Ovary (tissue), 7 donors: ENCODE measurements at regions not wholly inside any gene's neighbourhood (a gene's known extent, or its start where the extent isn't known, plus 50 kb on each side); places are given as distances from the start of the nearest gene placed in this dataset.

Source experiments
- DNase-seq, 5 donors: peaks; one replicate each; pipeline ENCODE4 v3.0.0-alpha.2; 2019 to 2020
- H3K27ac ChIP-seq, 2 donors: fragments of 200-600 bp; one replicate each; pipeline versions ENCODE4 v1.5.1 to v1.8.0; 2019 to 2022
- H3K27me3 ChIP-seq: fragments of 200-600 bp; one replicate; pipeline ENCODE4 v1.8.0; 2022
- H3K36me3 ChIP-seq: fragments of 200-600 bp; sonication (generic); one replicate; pipeline ENCODE4 v1.5.1; 2019
- H3K4me1 ChIP-seq: one replicate; pipeline ENCODE4 v1.8.1; 2013; ENCODE audit warnings: mild to moderate bottlenecking, moderate library complexity; ENCODE audit not compliant: insufficient read depth
- H3K4me3 ChIP-seq: fragments of 200-600 bp; sonication (generic); one replicate; pipeline ENCODE4 v1.5.1; 2017
- H3K9me3 ChIP-seq, 2 donors: fragments of 200-600 bp in 1 of 2; sonication (generic) in 1 of 2; one replicate each; pipeline versions ENCODE4 v1.5.1 to v1.8.1; 2013 to 2019; ENCODE audit warnings: mild to moderate bottlenecking in 1 of 2, moderate library complexity in 1 of 2
- CTCF ChIP-seq, 3 donors: fragments of 450-650 bp in 2 of 3; fragments of 200-600 bp in 1 of 3; IDR thresholded peaks; one replicate each; pipeline versions ENCODE4 v1.5.1 to v1.8.0; 2016 to 2022; ENCODE audit warnings: antibody characterized with exemption in 3 of 3, mild to moderate bottlenecking in 1 of 3
- EP300 ChIP-seq: sonication (generic); formaldehyde crosslinking; IDR thresholded peaks from one replicate; pipeline ENCODE4 v1.6.1; 2017; ENCODE audit warnings: antibody characterized with exemption
- POLR2A ChIP-seq: fragments of 450-650 bp; IDR thresholded peaks from one replicate; pipeline ENCODE4 v1.6.1; 2017; ENCODE audit warnings: antibody characterized with exemption, mild to moderate bottlenecking, moderate library complexity
- WGBS, 3 donors: extraction: QIAGEN DNeasy Blood & Tissue Kit in 1 of 3; methylation state at CpG; one replicate each; pipeline versions ENCODE4 v1.1.5 to v1.1.7; 2013 to 2017; 5-methylcytosine and 5-hydroxymethylcytosine counted together
- intact Hi-C, 4 donors: fragments of 100-400 bp; cut with DNase I; formaldehyde crosslinking; loops; one replicate each; pipeline versions ENCODE4 v1.11.0 to v1.15.1; 2022 to 2023
- donor health status: DM: no; HTN: no; CAD: no; lungs with moderate emphysema.
- donor health status: DM: no; HTN: no; CAD: no.
- donor health status: Bipolar disorder and iron deficiency.
- donor health status: DM: no; HTN: no; CAD: no.
- donor health status: DM: yes; HTN: yes; CAD: no.

GRCh38 chr5:179422213-179422855 lies 77.1 kb upstream of the ADAMTS2 start:
- Histone ChIP-seq H3K4me3 (no peak overlapping the region), H3K4me1 (no peaks in the 10 kb centered on the region), H3K9me3 (no peaks in the 10 kb centered on the region), H3K36me3 (no peaks in the 10 kb centered on the region), H3K27ac (no peak overlapping the region), H3K27me3 (no peaks in the 10 kb centered on the region)
- whole genome bisulfite sequencing, 3 donors = 83 to 93% (median 86%) methylated on average over 7 of the region's 7 CpGs
- DNase-seq = no peak
- TF ChIP-seq EP300 (no peak), CTCF (IDR thresholded peaks at IDR 0.05) (no peak), POLR2A (no peak)
- intact Hi-C loops = no loop called here

GRCh38 chr5:179421144-179421901 lies 76.1 kb upstream of the ADAMTS2 start:
- H3K27ac ChIP-seq = no peak overlapping the region
- 68 to 76% (median 71%) methylated on average over 15 of the region's 15 CpGs for WGBS, 3 donors
- intact Hi-C loops = no loop called here
- H3K4me1 ChIP-seq = no peaks in the 10 kb centered on the region
- H3K4me3 ChIP-seq = no peak overlapping the region
- no peak for TF ChIP-seq EP300
- no peak for TF ChIP-seq CTCF (IDR thresholded peaks at IDR 0.05)
- TF ChIP-seq POLR2A = no peak
- no peak for DNase-seq
- H3K36me3 ChIP-seq = no peaks in the 10 kb centered on the region
- H3K27me3 ChIP-seq = no peaks in the 10 kb centered on the region
- no peaks in the 10 kb centered on the region for H3K9me3 ChIP-seq

- no peaks in the 10 kb centered on the region for H3K36me3 ChIP-seq
- no peaks in the 10 kb centered on the region for H3K4me1 ChIP-seq
- H3K27me3 ChIP-seq = no peaks in the 10 kb centered on the region
- no peak for TF ChIP-seq POLR2A
- TF ChIP-seq EP300 = no peak
- no peak for TF ChIP-seq CTCF (IDR thresholded peaks at IDR 0.05)
- H3K9me3 ChIP-seq = no peaks in the 10 kb centered on the region
- no peak overlapping the region for H3K4me3 ChIP-seq
- no peak for DNase-seq
- intact Hi-C loops = no loop called here
- WGBS, 3 donors = 69 to 79% (median 78%) methylated on average over 8 of the region's 8 CpGs
- no peak overlapping the region for H3K27ac ChIP-seq
These were observed 75.2 kb upstream of the ADAMTS2 start for GRCh38 chr5:179420476-179420875.

- DNase-seq = no peak
- WGBS, 3 donors = 79 to 83% (median 80%) methylated on average over 11 of the region's 11 CpGs
- Histone ChIP-seq H3K9me3 (no peaks in the 10 kb centered on the region), H3K36me3 (no peaks in the 10 kb centered on the region), H3K27me3 (no peaks in the 10 kb centered on the region), H3K4me3 (no peak overlapping the region), H3K4me1 (no peaks in the 10 kb centered on the region), H3K27ac (no peak overlapping the region)
- TF ChIP-seq CTCF (IDR thresholded peaks at IDR 0.05) = no peak
- no peak for TF ChIP-seq EP300
- no peak for TF ChIP-seq POLR2A
- intact Hi-C loops = no loop called here
These were observed 73.7 kb upstream of the ADAMTS2 start for GRCh38 chr5:179418972-179419371.
